ENCODE measurements at regions not wholly inside any gene's neighbourhood (a gene's known extent, or its start where the extent isn't known, plus 50 kb on each side); places are given as distances from the start of the nearest gene placed in this dataset.

- Mint-ChIP-seq H3K9me3 (ENCODE audit: unreplicated experiment) (no peaks in the 10 kb centered on the region), H3K4me1 (ENCODE audit: unreplicated experiment) (peaks cover 34% of the 10 kb centered on the region), H3K36me3 (ENCODE audit: low read depth, unreplicated experiment) (no peaks in the 10 kb centered on the region), H3K4me3 (ENCODE audit: unreplicated experiment) (no peak overlapping the region), H3K27ac (ENCODE audit: unreplicated experiment) (no peak overlapping the region), H3K27me3 (ENCODE audit: unreplicated experiment) (peaks cover 3% of the 10 kb centered on the region)
- no peak for TF ChIP-seq CTCF (IDR thresholded peaks at IDR 0.05; ENCODE audit: unreplicated experiment)
- DNase-seq (ENCODE audit: low spot score), result no peak
Measured at GRCh38 chr4:183390374-183390773, 54.1 kb upstream of the CDKN2AIP start.

- DNase-seq (ENCODE audit: low spot score), result no peak
- TF ChIP-seq CTCF (IDR thresholded peaks at IDR 0.05; ENCODE audit: unreplicated experiment), result no peak
- H3K4me3 Mint-ChIP-seq (ENCODE audit: unreplicated experiment), result peak overlapping the region; percentile 1
- no peaks in the 10 kb centered on the region for H3K9me3 Mint-ChIP-seq (ENCODE audit: unreplicated experiment)
- H3K27me3 Mint-ChIP-seq (ENCODE audit: unreplicated experiment), result peaks cover 3% of the 10 kb centered on the region
- peaks cover 39% of the 10 kb centered on the region for H3K4me1 Mint-ChIP-seq (ENCODE audit: unreplicated experiment)
- H3K27ac Mint-ChIP-seq (ENCODE audit: unreplicated experiment), result peak overlapping the region; percentile 57
- no peaks in the 10 kb centered on the region for H3K36me3 Mint-ChIP-seq (ENCODE audit: low read depth, unreplicated experiment)
Measured at GRCh38 chr4:183391204-183391603, 53.2 kb upstream of the CDKN2AIP start.

- no peak for TF ChIP-seq CTCF (IDR thresholded peaks at IDR 0.05; ENCODE audit: unreplicated experiment)
- peaks cover 49% of the 10 kb centered on the region for H3K4me1 Mint-ChIP-seq (ENCODE audit: unreplicated experiment)
- H3K27me3 Mint-ChIP-seq (ENCODE audit: unreplicated experiment), result peaks cover 6% of the 10 kb centered on the region
- no peaks in the 10 kb centered on the region for H3K36me3 Mint-ChIP-seq (ENCODE audit: low read depth, unreplicated experiment)
- H3K27ac Mint-ChIP-seq (ENCODE audit: unreplicated experiment), result no peak overlapping the region
- no peak for DNase-seq (ENCODE audit: low spot score)
- no peaks in the 10 kb centered on the region for H3K9me3 Mint-ChIP-seq (ENCODE audit: unreplicated experiment)
- no peak overlapping the region for H3K4me3 Mint-ChIP-seq (ENCODE audit: unreplicated experiment)
Measured at GRCh38 chr4:183392377-183392776, 52.1 kb upstream of the CDKN2AIP start.

- Mint-ChIP-seq H3K9me3 (ENCODE audit: unreplicated experiment) (no peaks in the 10 kb centered on the region), H3K27me3 (ENCODE audit: unreplicated experiment) (peaks cover 10% of the 10 kb centered on the region), H3K36me3 (ENCODE audit: low read depth, unreplicated experiment) (no peaks in the 10 kb centered on the region), H3K4me1 (ENCODE audit: unreplicated experiment) (peaks cover 55% of the 10 kb centered on the region), H3K4me3 (ENCODE audit: unreplicated experiment) (no peak overlapping the region), H3K27ac (ENCODE audit: unreplicated experiment) (no peak overlapping the region)
- no peak for DNase-seq (ENCODE audit: low spot score)
- no peak for TF ChIP-seq CTCF (IDR thresholded peaks at IDR 0.05; ENCODE audit: unreplicated experiment)
Measured at GRCh38 chr4:183393446-183393845, 51.0 kb upstream of the CDKN2AIP start.

GRCh38 chr4:183394166-183394951 is 50.1 kb upstream of the CDKN2AIP start:
- Mint-ChIP-seq H3K4me1 (ENCODE audit: unreplicated experiment) (peaks cover 61% of the 10 kb centered on the region), H3K9me3 (ENCODE audit: unreplicated experiment) (no peaks in the 10 kb centered on the region), H3K36me3 (ENCODE audit: low read depth, unreplicated experiment) (no peaks in the 10 kb centered on the region), H3K4me3 (ENCODE audit: unreplicated experiment) (no peak overlapping the region), H3K27ac (ENCODE audit: unreplicated experiment) (no peak overlapping the region), H3K27me3 (ENCODE audit: unreplicated experiment) (peaks cover 10% of the 10 kb centered on the region)
- no peak for TF ChIP-seq CTCF (IDR thresholded peaks at IDR 0.05; ENCODE audit: unreplicated experiment)
- DNase-seq (ENCODE audit: low spot score), result no peak
